ENCODE measurements at regions not wholly inside any gene's neighbourhood (a gene's known extent, or its start where the extent isn't known, plus 50 kb on each side); places are given as distances from the start of the nearest gene placed in this dataset.

- intact Hi-C loops (cut with micrococcal nuclease), result no loop called here
These were observed 98.3 kb downstream of the BACH1 start for GRCh38 chr21:29396951-29397455.

GRCh38 chr21:29403301-29403700 lies 104.6 kb downstream of the BACH1 start:
- H3K27ac Mint-ChIP-seq, result no peak overlapping the region
- H3K4me1 Mint-ChIP-seq (ENCODE audit: low read depth), result peaks cover 2% of the 10 kb centered on the region
- no peak for DNase-seq (ENCODE audit: low spot score)
- no peaks in the 10 kb centered on the region for H3K36me3 Mint-ChIP-seq (ENCODE audit: low read depth)
- intact Hi-C loops (cut with micrococcal nuclease), result no loop called here
- H3K9me3 Mint-ChIP-seq, result peaks cover 20% of the 10 kb centered on the region
- H3K4me3 Mint-ChIP-seq (ENCODE audit: low read depth), result no peak overlapping the region
- no peaks in the 10 kb centered on the region for H3K27me3 Mint-ChIP-seq (ENCODE audit: low read depth)

More at GRCh38 chr21:29396951-29397455, 98.3 kb downstream of the BACH1 start:
- no peaks in the 10 kb centered on the region for H3K27me3 Mint-ChIP-seq (ENCODE audit: low read depth)
- no peaks in the 10 kb centered on the region for H3K36me3 Mint-ChIP-seq (ENCODE audit: low read depth)
- H3K27ac Mint-ChIP-seq, result no peak overlapping the region
- no peak for DNase-seq (ENCODE audit: low spot score)
- H3K9me3 Mint-ChIP-seq, result peaks cover 20% of the 10 kb centered on the region
- H3K4me1 Mint-ChIP-seq (ENCODE audit: low read depth), result no peaks in the 10 kb centered on the region
- no peak overlapping the region for H3K4me3 Mint-ChIP-seq (ENCODE audit: low read depth)

- H3K27ac Mint-ChIP-seq, result no peak overlapping the region
- H3K36me3 Mint-ChIP-seq (ENCODE audit: low read depth), result no peaks in the 10 kb centered on the region
- H3K4me3 Mint-ChIP-seq (ENCODE audit: low read depth), result no peak overlapping the region
- no peaks in the 10 kb centered on the region for H3K27me3 Mint-ChIP-seq (ENCODE audit: low read depth)
- intact Hi-C loops (cut with micrococcal nuclease), result no loop called here
- DNase-seq (ENCODE audit: low spot score), result no peak
- H3K4me1 Mint-ChIP-seq (ENCODE audit: low read depth), result peaks cover 2% of the 10 kb centered on the region
- peaks cover 13% of the 10 kb centered on the region for H3K9me3 Mint-ChIP-seq
These were observed 105.3 kb downstream of the BACH1 start for GRCh38 chr21:29403922-29404538.

- DNase-seq (ENCODE audit: low spot score), result no peak
- intact Hi-C loops (cut with micrococcal nuclease), result no loop called here
- Mint-ChIP-seq H3K9me3 (peaks cover 1% of the 10 kb centered on the region), H3K4me1 (ENCODE audit: low read depth) (peaks cover 2% of the 10 kb centered on the region), H3K27me3 (ENCODE audit: low read depth) (no peaks in the 10 kb centered on the region), H3K4me3 (ENCODE audit: low read depth) (no peak overlapping the region), H3K27ac (no peak overlapping the region), H3K36me3 (ENCODE audit: low read depth) (no peaks in the 10 kb centered on the region)
These were observed 106.9 kb downstream of the BACH1 start for GRCh38 chr21:29405503-29406122.

- H3K4me3 Mint-ChIP-seq (ENCODE audit: low read depth), result no peak overlapping the region
- peaks cover 2% of the 10 kb centered on the region for H3K4me1 Mint-ChIP-seq (ENCODE audit: low read depth)
- H3K9me3 Mint-ChIP-seq, result no peaks in the 10 kb centered on the region
- no peaks in the 10 kb centered on the region for H3K27me3 Mint-ChIP-seq (ENCODE audit: low read depth)
- no peaks in the 10 kb centered on the region for H3K36me3 Mint-ChIP-seq (ENCODE audit: low read depth)
- no peak for DNase-seq (ENCODE audit: low spot score)
- intact Hi-C loops (cut with micrococcal nuclease), result no loop called here
- no peak overlapping the region for H3K27ac Mint-ChIP-seq
These were observed 107.7 kb downstream of the BACH1 start for GRCh38 chr21:29406385-29406784.

GRCh38 chr21:29407571-29407970 lies 108.8 kb downstream of the BACH1 start:
- intact Hi-C loops (cut with micrococcal nuclease), result no loop called here
- Mint-ChIP-seq H3K4me3 (ENCODE audit: low read depth) (no peak overlapping the region), H3K27me3 (ENCODE audit: low read depth) (no peaks in the 10 kb centered on the region), H3K27ac (no peak overlapping the region), H3K9me3 (no peaks in the 10 kb centered on the region), H3K4me1 (ENCODE audit: low read depth) (peaks cover 2% of the 10 kb centered on the region), H3K36me3 (ENCODE audit: low read depth) (no peaks in the 10 kb centered on the region)
- DNase-seq (ENCODE audit: low spot score), result no peak

- no peak for DNase-seq (ENCODE audit: low spot score)
- no peaks in the 10 kb centered on the region for H3K36me3 Mint-ChIP-seq (ENCODE audit: low read depth)
- intact Hi-C loops (cut with micrococcal nuclease), result no loop called here
- no peak overlapping the region for H3K4me3 Mint-ChIP-seq (ENCODE audit: low read depth)
- H3K9me3 Mint-ChIP-seq, result no peaks in the 10 kb centered on the region
- no peaks in the 10 kb centered on the region for H3K27me3 Mint-ChIP-seq (ENCODE audit: low read depth)
- H3K4me1 Mint-ChIP-seq (ENCODE audit: low read depth), result no peaks in the 10 kb centered on the region
- no peak overlapping the region for H3K27ac Mint-ChIP-seq
These were observed 115.0 kb downstream of the BACH1 start for GRCh38 chr21:29413683-29414082.

GRCh38 chr21:29416268-29416667 lies 117.5 kb downstream of the BACH1 start:
- no peaks in the 10 kb centered on the region for H3K27me3 Mint-ChIP-seq (ENCODE audit: low read depth)
- intact Hi-C loops (cut with micrococcal nuclease), result no loop called here
- H3K9me3 Mint-ChIP-seq, result no peaks in the 10 kb centered on the region
- no peaks in the 10 kb centered on the region for H3K4me1 Mint-ChIP-seq (ENCODE audit: low read depth)
- no peak for DNase-seq (ENCODE audit: low spot score)
- H3K27ac Mint-ChIP-seq, result no peak overlapping the region
- H3K4me3 Mint-ChIP-seq (ENCODE audit: low read depth), result no peak overlapping the region
- no peaks in the 10 kb centered on the region for H3K36me3 Mint-ChIP-seq (ENCODE audit: low read depth)

- intact Hi-C loops (cut with micrococcal nuclease), result no loop called here
- Mint-ChIP-seq H3K9me3 (no peaks in the 10 kb centered on the region), H3K27ac (no peak overlapping the region), H3K4me3 (ENCODE audit: low read depth) (no peak overlapping the region), H3K36me3 (ENCODE audit: low read depth) (no peaks in the 10 kb centered on the region), H3K4me1 (ENCODE audit: low read depth) (no peaks in the 10 kb centered on the region), H3K27me3 (ENCODE audit: low read depth) (no peaks in the 10 kb centered on the region)
- no peak for DNase-seq (ENCODE audit: low spot score)
These were observed 120.1 kb downstream of the BACH1 start for GRCh38 chr21:29418813-29419212.

- no peaks in the 10 kb centered on the region for H3K4me1 Mint-ChIP-seq (ENCODE audit: low read depth)
- H3K27me3 Mint-ChIP-seq (ENCODE audit: low read depth), result no peaks in the 10 kb centered on the region
- H3K4me3 Mint-ChIP-seq (ENCODE audit: low read depth), result no peak overlapping the region
- no peak for DNase-seq (ENCODE audit: low spot score)
- no peaks in the 10 kb centered on the region for H3K36me3 Mint-ChIP-seq (ENCODE audit: low read depth)
- H3K27ac Mint-ChIP-seq, result no peak overlapping the region
- no peaks in the 10 kb centered on the region for H3K9me3 Mint-ChIP-seq
- intact Hi-C loops (cut with micrococcal nuclease), result no loop called here
These were observed 120.7 kb downstream of the BACH1 start for GRCh38 chr21:29419422-29419821.

GRCh38 chr21:29423099-29423870 lies 124.6 kb downstream of the BACH1 start:
- no peaks in the 10 kb centered on the region for H3K36me3 Mint-ChIP-seq (ENCODE audit: low read depth)
- H3K4me1 Mint-ChIP-seq (ENCODE audit: low read depth), result no peaks in the 10 kb centered on the region
- H3K27me3 Mint-ChIP-seq (ENCODE audit: low read depth), result no peaks in the 10 kb centered on the region
- H3K9me3 Mint-ChIP-seq, result no peaks in the 10 kb centered on the region
- DNase-seq (ENCODE audit: low spot score), result no peak
- H3K27ac Mint-ChIP-seq, result no peak overlapping the region
- H3K4me3 Mint-ChIP-seq (ENCODE audit: low read depth), result no peak overlapping the region
- intact Hi-C loops (cut with micrococcal nuclease), result no loop called here

- Mint-ChIP-seq H3K36me3 (ENCODE audit: low read depth) (no peaks in the 10 kb centered on the region), H3K27ac (no peak overlapping the region), H3K9me3 (no peaks in the 10 kb centered on the region), H3K4me1 (ENCODE audit: low read depth) (no peaks in the 10 kb centered on the region), H3K27me3 (ENCODE audit: low read depth) (no peaks in the 10 kb centered on the region), H3K4me3 (ENCODE audit: low read depth) (no peak overlapping the region)
- no peak for DNase-seq (ENCODE audit: low spot score)
- intact Hi-C loops (cut with micrococcal nuclease), result no loop called here
These were observed 126.0 kb downstream of the BACH1 start for GRCh38 chr21:29424728-29425127.

- no peak for DNase-seq (ENCODE audit: low spot score)
- Mint-ChIP-seq H3K4me3 (ENCODE audit: low read depth) (no peak overlapping the region), H3K27ac (no peak overlapping the region), H3K4me1 (ENCODE audit: low read depth) (peaks cover 5% of the 10 kb centered on the region), H3K36me3 (ENCODE audit: low read depth) (no peaks in the 10 kb centered on the region), H3K9me3 (no peaks in the 10 kb centered on the region), H3K27me3 (ENCODE audit: low read depth) (no peaks in the 10 kb centered on the region)
- intact Hi-C loops (cut with micrococcal nuclease), result no loop called here
These were observed 130.5 kb downstream of the BACH1 start for GRCh38 chr21:29429218-29429617.
